Ishikawa (cell line): ENCODE measurements at regions not wholly inside any gene's neighbourhood (a gene's known extent, or its start where the extent isn't known, plus 50 kb on each side); places are given as distances from the start of the nearest gene placed in this dataset.

Experiments used
- EGR1 ChIP-seq: IDR thresholded peaks from 2 replicates; pipeline ENCODE4 v1.6.1; 2012
- EP300 ChIP-seq: IDR thresholded peaks from 2 replicates; pipeline ENCODE4 v1.6.1; 2012; ENCODE audit warnings: borderline replicate concordance
- FOXM1 ChIP-seq: IDR thresholded peaks from 2 replicates; pipeline ENCODE4 v1.6.1; 2012; ENCODE audit warnings: low read depth, borderline replicate concordance
- RAD21 ChIP-seq: IDR thresholded peaks from 2 replicates; pipeline ENCODE4 v1.6.1; 2012; ENCODE audit warnings: low read depth
- TAF1 ChIP-seq: IDR thresholded peaks from 2 replicates; pipeline ENCODE4 v1.6.1; 2012; ENCODE audit warnings: low read depth, mild to moderate bottlenecking
- TEAD4 ChIP-seq: IDR thresholded peaks from 2 replicates; pipeline ENCODE4 v1.6.1; 2012
- YY1 ChIP-seq: IDR thresholded peaks from 2 replicates; pipeline ENCODE4 v1.6.1; 2012; ENCODE audit warnings: low read depth
- ZBTB7A ChIP-seq: IDR thresholded peaks from 2 replicates; pipeline ENCODE4 v1.6.1; 2012; ENCODE audit warnings: low read depth
- TF ChIP-seq, protein P1 (sequence below): IDR thresholded peaks from 2 replicates; pipeline ENCODE4 v1.6.1; 2012; ENCODE audit warnings: low read depth, mild to moderate bottlenecking
- TF ChIP-seq, protein P2 (sequence below): IDR thresholded peaks from 2 replicates; pipeline ENCODE4 v1.6.1; 2012
- TF ChIP-seq, protein P3 (sequence below): IDR thresholded peaks from 2 replicates; pipeline ENCODE4 v1.6.1; 2012

DNA sequence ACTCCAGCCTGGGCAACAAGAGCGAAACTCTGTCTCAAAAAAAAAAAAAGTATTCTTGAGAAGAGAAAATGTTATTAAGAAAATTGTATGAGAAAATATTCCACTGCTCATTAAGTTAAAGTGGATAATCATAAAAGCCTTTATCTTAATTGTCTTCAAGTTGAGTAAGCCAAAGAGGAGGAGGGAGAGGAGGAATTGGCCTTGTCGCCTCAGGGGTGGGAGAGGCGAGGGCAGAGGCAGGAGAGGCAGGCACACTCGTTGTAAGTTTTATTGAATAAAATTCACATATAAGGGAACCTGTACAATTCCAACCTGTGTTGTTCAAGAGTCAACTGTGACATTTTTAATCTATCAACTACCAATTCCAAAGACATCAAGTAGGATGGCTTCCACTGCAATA lies 820.3 kb downstream of the USP25 start:
- TF ChIP-seq, protein P1, sequence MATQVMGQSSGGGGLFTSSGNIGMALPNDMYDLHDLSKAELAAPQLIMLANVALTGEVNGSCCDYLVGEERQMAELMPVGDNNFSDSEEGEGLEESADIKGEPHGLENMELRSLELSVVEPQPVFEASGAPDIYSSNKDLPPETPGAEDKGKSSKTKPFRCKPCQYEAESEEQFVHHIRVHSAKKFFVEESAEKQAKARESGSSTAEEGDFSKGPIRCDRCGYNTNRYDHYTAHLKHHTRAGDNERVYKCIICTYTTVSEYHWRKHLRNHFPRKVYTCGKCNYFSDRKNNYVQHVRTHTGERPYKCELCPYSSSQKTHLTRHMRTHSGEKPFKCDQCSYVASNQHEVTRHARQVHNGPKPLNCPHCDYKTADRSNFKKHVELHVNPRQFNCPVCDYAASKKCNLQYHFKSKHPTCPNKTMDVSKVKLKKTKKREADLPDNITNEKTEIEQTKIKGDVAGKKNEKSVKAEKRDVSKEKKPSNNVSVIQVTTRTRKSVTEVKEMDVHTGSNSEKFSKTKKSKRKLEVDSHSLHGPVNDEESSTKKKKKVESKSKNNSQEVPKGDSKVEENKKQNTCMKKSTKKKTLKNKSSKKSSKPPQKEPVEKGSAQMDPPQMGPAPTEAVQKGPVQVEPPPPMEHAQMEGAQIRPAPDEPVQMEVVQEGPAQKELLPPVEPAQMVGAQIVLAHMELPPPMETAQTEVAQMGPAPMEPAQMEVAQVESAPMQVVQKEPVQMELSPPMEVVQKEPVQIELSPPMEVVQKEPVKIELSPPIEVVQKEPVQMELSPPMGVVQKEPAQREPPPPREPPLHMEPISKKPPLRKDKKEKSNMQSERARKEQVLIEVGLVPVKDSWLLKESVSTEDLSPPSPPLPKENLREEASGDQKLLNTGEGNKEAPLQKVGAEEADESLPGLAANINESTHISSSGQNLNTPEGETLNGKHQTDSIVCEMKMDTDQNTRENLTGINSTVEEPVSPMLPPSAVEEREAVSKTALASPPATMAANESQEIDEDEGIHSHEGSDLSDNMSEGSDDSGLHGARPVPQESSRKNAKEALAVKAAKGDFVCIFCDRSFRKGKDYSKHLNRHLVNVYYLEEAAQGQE = no peak
- TF ChIP-seq ZBTB7A = no peak
- TF ChIP-seq YY1 = no peak
- TF ChIP-seq RAD21 = no peak
- no peak for TF ChIP-seq TAF1
- TF ChIP-seq TEAD4 = no peak
- no peak for TF ChIP-seq EGR1
- no peak for TF ChIP-seq EP300
- no peak for TF ChIP-seq FOXM1
- TF ChIP-seq, protein P2, sequence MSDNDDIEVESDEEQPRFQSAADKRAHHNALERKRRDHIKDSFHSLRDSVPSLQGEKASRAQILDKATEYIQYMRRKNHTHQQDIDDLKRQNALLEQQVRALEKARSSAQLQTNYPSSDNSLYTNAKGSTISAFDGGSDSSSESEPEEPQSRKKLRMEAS = no peak
- TF ChIP-seq, protein P3, sequence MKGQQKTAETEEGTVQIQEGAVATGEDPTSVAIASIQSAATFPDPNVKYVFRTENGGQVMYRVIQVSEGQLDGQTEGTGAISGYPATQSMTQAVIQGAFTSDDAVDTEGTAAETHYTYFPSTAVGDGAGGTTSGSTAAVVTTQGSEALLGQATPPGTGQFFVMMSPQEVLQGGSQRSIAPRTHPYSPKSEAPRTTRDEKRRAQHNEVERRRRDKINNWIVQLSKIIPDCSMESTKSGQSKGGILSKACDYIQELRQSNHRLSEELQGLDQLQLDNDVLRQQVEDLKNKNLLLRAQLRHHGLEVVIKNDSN = no peak
